GM21423 (cell line): ENCODE measurements at regions not wholly inside any gene's neighbourhood (a gene's known extent, or its start where the extent isn't known, plus 50 kb on each side); places are given as distances from the start of the nearest gene placed in this dataset.

Source experiments
- ATAC-seq: cut with Tn5 transposase; IDR thresholded peaks from one replicate; pipeline ENCODE4 v1.9.1; 2021; ENCODE audit warnings: mild to moderate bottlenecking, moderate library complexity; ENCODE audit not compliant: unreplicated experiment

DNA sequence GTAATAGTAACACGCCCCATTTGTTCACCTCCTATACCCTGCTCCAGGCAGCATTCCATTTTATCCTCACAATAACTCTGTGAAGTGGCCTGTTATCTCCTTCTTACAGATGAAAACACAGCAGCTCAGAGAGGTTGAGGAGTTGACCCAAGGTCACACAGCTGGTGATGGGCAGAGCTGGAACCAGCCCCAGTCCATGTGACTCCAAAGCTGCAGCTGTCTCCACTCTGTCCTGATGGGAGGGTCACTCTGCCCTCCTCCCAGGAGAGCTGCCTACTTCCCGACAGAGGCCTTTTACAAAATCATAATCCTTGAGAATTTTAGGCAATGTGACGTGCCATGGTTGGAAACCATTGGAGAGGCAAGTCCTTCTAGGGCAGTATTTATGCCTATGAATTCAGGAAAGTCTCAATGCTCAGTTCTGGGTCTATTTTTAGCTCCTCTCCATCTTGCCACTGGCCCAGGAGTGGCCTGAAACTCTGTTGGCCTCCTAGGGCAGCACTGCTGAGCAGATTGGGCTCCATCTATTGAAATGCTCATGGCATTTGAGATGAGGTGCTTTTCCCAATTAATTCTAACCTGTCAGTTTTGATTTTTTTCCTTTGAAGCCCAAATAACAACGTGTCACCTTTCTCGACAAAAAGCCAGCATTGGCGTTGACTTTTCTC, 50.1 kb upstream of the KCNK12 start:
- no peak for ATAC-seq
